Globus pallidus (tissue), 1 donor: ENCODE measurements at regions not wholly inside any gene's neighbourhood (a gene's known extent, or its start where the extent isn't known, plus 50 kb on each side); places are given as distances from the start of the nearest gene placed in this dataset.

ENCODE experiments used
- DNase-seq: peaks from one replicate; pipeline ENCODE4 v3.0.0-alpha.2; 2015; ENCODE audit warnings: low spot score

- DNase-seq, result no peak
These were observed 226.6 kb upstream of the TLE3 start for GRCh38 chr15:70324001-70324974.

GRCh38 chr15:70323111-70323851 is 225.6 kb upstream of the TLE3 start:
- no peak for DNase-seq

- DNase-seq, result no peak
These were observed 224.4 kb upstream of the TLE3 start for GRCh38 chr15:70322051-70322668.

GRCh38 chr15:70321172-70321819 is 223.6 kb upstream of the TLE3 start:
- no peak for DNase-seq

GRCh38 chr15:70320482-70320881 is 222.8 kb upstream of the TLE3 start:
- peak; percentile 39 for DNase-seq

GRCh38 chr15:70320077-70320476 is 222.4 kb upstream of the TLE3 start:
- DNase-seq, result no peak

- DNase-seq, result peak; percentile 51
These were observed 221.7 kb upstream of the TLE3 start for GRCh38 chr15:70319466-70319865.

GRCh38 chr15:70318594-70319465 is 221.1 kb upstream of the TLE3 start:
- DNase-seq, result no peak

GRCh38 chr15:70316059-70316600 is 218.4 kb upstream of the TLE3 start:
- no peak for DNase-seq

- no peak for DNase-seq
These were observed 217.7 kb upstream of the TLE3 start for GRCh38 chr15:70315431-70315830.

- DNase-seq, result no peak
These were observed 217.0 kb upstream of the TLE3 start for GRCh38 chr15:70314688-70315087.

GRCh38 chr15:70314018-70314354 is 216.3 kb upstream of the TLE3 start:
- no peak for DNase-seq

- DNase-seq, result no peak
These were observed 215.6 kb upstream of the TLE3 start for GRCh38 chr15:70313099-70314017.

GRCh38 chr15:70311821-70312220 is 214.1 kb upstream of the TLE3 start:
- no peak for DNase-seq

- DNase-seq, result no peak
These were observed 212.0 kb upstream of the TLE3 start for GRCh38 chr15:70309716-70310115.

- DNase-seq, result no peak
These were observed 211.2 kb upstream of the TLE3 start for GRCh38 chr15:70308735-70309434.

GRCh38 chr15:70308011-70308734 is 210.5 kb upstream of the TLE3 start:
- no peak for DNase-seq

- DNase-seq, result no peak
These were observed 208.9 kb upstream of the TLE3 start for GRCh38 chr15:70306582-70306981.

GRCh38 chr15:70306081-70306480 is 208.4 kb upstream of the TLE3 start:
- no peak for DNase-seq
